WI38 (cell line): ENCODE measurements at regions not wholly inside any gene's neighbourhood (a gene's known extent, or its start where the extent isn't known, plus 50 kb on each side); places are given as distances from the start of the nearest gene placed in this dataset.
A peak's percentile ranks its signal among the peaks of the same experiment; 100 is the strongest.
"Not testable (repeated sequence)": the region's sequence is repeated elsewhere in the genome, so short reads cannot be mapped to it uniquely, and the experiment has no call there.

Source experiments
- H3K4me3 ChIP-seq: 2 replicates; pipeline ENCODE4 v1.5.1; 2011; ENCODE audit warnings: low read depth, mild to moderate bottlenecking, control low read depth, low read length
- TF ChIP-seq, protein P1 (sequence below): IDR thresholded peaks from 2 replicates; pipeline ENCODE4 v1.5.1; 2012; ENCODE audit warnings: low read depth, mild to moderate bottlenecking, control low read depth, low read length

- no peak overlapping the region for H3K4me3 ChIP-seq
- TF ChIP-seq, protein P1, sequence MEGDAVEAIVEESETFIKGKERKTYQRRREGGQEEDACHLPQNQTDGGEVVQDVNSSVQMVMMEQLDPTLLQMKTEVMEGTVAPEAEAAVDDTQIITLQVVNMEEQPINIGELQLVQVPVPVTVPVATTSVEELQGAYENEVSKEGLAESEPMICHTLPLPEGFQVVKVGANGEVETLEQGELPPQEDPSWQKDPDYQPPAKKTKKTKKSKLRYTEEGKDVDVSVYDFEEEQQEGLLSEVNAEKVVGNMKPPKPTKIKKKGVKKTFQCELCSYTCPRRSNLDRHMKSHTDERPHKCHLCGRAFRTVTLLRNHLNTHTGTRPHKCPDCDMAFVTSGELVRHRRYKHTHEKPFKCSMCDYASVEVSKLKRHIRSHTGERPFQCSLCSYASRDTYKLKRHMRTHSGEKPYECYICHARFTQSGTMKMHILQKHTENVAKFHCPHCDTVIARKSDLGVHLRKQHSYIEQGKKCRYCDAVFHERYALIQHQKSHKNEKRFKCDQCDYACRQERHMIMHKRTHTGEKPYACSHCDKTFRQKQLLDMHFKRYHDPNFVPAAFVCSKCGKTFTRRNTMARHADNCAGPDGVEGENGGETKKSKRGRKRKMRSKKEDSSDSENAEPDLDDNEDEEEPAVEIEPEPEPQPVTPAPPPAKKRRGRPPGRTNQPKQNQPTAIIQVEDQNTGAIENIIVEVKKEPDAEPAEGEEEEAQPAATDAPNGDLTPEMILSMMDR: no peak
Observed at GRCh38 chr12:62003701-62004100, 256.5 kb upstream of the USP15 start.

GRCh38 chr12:62005615-62006014, 254.6 kb upstream of the USP15 start:
- TF ChIP-seq, protein P1: no peak
- no peak overlapping the region for H3K4me3 ChIP-seq

- no peak overlapping the region for H3K4me3 ChIP-seq
- TF ChIP-seq, protein P1: 0 out of 2 replicates have a peak, but pooled peaks have one; percentile 34
Observed at GRCh38 chr12:62006076-62006732, 254.0 kb upstream of the USP15 start.

- H3K4me3 ChIP-seq: no peak overlapping the region
- TF ChIP-seq, protein P1: no peak
Observed at GRCh38 chr12:62008703-62009102, 251.5 kb upstream of the USP15 start.

GRCh38 chr12:62009445-62009844, 250.8 kb upstream of the USP15 start:
- TF ChIP-seq, protein P1: no peak
- no peak overlapping the region for H3K4me3 ChIP-seq

DNA sequence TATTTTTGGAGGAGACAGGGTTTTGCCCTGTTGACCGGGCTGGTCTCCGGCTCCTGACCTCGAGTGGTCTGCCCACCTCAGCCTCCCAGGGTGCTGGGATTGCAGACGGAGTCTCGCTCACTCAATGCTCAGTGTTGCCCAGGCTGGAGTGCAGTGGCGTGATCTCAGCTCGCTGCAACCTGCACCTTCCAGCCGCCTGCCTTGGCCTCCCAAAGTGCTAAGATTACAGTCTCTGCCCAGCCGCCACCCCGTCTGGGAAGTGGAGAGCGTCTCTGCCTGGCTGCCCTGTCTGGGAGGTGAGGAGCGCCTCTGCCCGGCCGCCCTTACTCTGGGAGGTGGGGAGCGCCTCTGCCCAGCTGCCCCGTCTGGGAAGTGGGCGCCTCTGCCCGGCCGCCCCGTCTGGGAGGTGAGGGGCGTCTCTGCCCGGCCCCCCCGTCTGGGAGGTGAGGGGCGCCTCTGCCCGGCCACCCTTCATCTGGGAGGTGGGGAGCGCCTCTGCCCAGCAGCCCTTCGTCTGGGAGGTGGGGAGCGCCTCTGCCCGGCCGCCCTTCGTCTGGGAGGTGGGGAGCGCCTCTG, 249.8 kb upstream of the USP15 start:
- H3K4me3 ChIP-seq: not testable (repeated sequence)

DNA sequence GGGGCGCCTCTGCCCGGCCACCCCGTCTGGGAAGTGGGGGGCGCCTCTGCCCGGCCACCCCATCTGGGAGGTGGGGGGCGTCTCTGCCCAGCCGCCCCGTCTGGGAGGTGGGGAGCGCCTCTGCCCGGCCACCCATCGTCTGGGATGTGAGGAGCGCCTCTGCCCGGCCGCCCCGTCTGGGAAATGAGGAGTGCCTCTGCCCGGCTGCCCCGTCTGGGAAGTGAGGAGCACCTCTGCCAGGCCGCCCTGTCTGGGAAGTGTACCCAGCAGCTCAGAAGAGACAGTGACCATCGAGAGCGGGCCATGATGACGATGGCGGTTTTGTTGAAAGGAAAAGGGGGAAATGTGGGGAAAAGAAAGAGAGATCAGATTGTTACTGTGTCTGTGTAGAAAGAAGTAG, 249.2 kb upstream of the USP15 start:
- H3K4me3 ChIP-seq: not testable (repeated sequence)

DNA sequence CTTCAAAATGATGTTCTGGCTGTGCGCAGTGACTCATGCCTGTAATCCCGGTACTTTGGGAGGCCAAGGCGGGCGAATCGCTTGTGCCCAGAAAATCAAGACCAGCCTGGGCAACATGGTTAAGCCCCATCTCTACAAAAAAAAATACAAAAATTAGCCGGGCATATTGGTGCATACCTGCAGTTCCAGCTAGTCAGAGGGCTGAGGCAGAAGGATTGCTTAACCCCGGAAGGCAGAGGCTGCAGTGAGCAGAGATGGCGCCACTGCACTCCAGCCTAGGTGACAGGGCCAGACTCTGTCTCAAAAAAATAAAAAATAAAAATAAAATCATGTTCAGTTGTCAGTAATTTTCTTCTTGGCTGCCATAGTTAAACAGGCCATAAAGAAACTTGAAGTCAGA, 245.9 kb upstream of the USP15 start:
- TF ChIP-seq, protein P1: no peak
- no peak overlapping the region for H3K4me3 ChIP-seq
